ENCODE measurements at regions not wholly inside any gene's neighbourhood (a gene's known extent, or its start where the extent isn't known, plus 50 kb on each side); places are given as distances from the start of the nearest gene placed in this dataset.

- no peak for TF ChIP-seq TEAD1 (CRISPR knock-in tag; IDR thresholded peaks at IDR 0.05)
- no peak for TF ChIP-seq SMAD4 (CRISPR knock-in tag; IDR thresholded peaks at IDR 0.05)
- no peak for TF ChIP-seq ZNF512 (CRISPR knock-in tag; IDR thresholded peaks at IDR 0.05; ENCODE audit: borderline replicate concordance)
- no peak for TF ChIP-seq CTCF (IDR thresholded peaks at IDR 0.05)
- TF ChIP-seq ATF6 (CRISPR knock-in tag; IDR thresholded peaks at IDR 0.05): no peak
- TF ChIP-seq CBFB (CRISPR knock-in tag; IDR thresholded peaks at IDR 0.05; ENCODE audit: low read depth): no peak
- no peak for TF ChIP-seq MAX (CRISPR knock-in tag; IDR thresholded peaks at IDR 0.05)
- TF ChIP-seq ZNF263 (CRISPR knock-in tag; IDR thresholded peaks at IDR 0.05; ENCODE audit: low read depth): no peak
- TF ChIP-seq NR1H2 (CRISPR knock-in tag; IDR thresholded peaks at IDR 0.05): no peak
These were observed 798.3 kb upstream of the TMEFF2 start for GRCh38 chr2:192993059-192993458.

Measured in WTC11 (cell line).